ENCODE measurements at regions not wholly inside any gene's neighbourhood (a gene's known extent, or its start where the extent isn't known, plus 50 kb on each side); places are given as distances from the start of the nearest gene placed in this dataset.
"Not testable (repeated sequence)": the region's sequence is repeated elsewhere in the genome, so short reads cannot be mapped to it uniquely, and the experiment has no call there.

- no peak for DNase-seq (ENCODE audit: low spot score)
Observed at GRCh38 chr21:28066596-28067387, 925.9 kb downstream of the LTN1 start.

- DNase-seq (ENCODE audit: low spot score) = no peak
Observed at GRCh38 chr21:28066076-28066475, 926.6 kb downstream of the LTN1 start.

DNA sequence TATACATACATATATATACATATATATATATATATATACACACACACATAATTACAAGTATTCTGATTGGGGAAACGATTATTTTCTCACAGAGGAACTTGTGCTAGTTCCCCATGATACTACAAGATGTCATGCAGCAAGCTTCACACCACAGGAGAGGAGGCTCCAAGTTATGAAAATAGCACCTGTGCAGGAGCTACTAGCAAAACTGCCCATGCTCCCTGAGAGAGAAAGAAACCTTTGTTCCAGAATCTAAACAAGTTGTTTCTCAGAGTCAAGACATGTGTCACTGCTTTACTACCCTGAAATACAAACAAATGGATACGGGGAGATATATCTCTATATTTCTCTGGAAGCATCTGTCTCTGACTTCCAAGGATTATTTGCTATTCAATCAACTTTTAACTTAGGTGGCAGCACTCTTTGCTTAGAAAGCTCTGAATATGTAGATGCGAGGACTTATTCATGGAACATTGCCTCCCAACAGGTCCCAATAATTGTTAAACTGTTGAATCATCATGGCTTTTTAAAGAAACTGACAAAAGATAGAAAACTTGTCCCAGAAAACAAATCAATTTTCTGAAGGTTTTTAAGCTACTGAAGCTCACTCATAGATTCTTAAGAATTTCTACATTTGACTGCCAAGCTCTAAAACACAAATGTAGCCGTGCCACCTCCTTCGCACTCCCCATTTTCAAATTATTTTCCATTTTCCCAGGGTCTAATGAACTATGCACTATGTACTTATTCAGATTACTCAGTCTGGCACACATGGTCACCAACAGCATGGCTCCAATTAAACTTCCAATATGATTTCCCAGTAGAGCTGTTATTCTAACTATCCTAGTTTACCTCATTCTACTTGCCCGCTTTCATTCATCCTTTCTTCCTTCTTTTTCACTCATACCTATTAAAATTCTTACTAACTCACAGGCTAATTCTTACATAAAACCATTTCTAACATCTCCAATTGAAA is 929.1 kb downstream of the LTN1 start:
- no peak for DNase-seq (ENCODE audit: low spot score)

- not testable (repeated sequence) for DNase-seq (ENCODE audit: low spot score)
Observed at GRCh38 chr21:28052956-28053355, 939.7 kb downstream of the LTN1 start.

DNA sequence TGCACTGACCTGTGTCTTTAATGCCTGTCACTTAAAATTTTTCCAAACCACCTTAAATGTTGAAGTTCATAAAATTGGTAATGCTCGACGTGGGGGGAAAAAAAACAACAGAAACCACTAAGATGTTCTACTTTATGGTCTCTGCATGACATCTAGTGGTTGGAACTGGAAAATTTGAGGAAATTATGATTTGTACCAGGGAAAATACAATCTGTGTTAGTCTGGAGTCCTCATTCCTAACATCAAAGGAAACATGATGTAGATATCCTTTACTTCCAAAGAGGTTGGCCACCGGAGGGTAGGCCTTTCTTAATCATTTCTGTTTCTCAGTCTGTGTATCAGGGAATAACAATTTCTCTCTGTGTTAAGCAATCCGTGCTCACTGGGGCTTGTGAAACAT is 941.0 kb downstream of the LTN1 start:
- DNase-seq (ENCODE audit: low spot score) = not testable (repeated sequence)

DNA sequence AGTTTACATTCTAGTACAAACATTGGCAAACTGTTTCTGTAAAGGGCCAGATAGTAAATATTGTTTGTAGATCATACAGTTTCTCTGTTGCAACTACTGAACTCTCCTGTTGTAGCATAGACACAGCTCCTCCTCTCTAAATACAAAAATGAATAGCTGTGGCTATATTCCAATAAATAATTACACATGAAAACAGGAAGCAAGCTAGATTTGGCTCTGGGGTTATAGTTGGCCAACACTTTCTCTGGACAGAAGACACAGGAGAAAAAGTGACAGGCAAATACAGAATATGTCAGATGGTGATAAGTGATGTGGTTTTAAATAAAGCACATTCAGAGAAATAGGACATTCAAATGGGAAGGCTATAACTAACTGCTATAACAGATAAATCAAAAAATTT is 957.0 kb downstream of the LTN1 start:
- not testable (repeated sequence) for DNase-seq (ENCODE audit: low spot score)

DNA sequence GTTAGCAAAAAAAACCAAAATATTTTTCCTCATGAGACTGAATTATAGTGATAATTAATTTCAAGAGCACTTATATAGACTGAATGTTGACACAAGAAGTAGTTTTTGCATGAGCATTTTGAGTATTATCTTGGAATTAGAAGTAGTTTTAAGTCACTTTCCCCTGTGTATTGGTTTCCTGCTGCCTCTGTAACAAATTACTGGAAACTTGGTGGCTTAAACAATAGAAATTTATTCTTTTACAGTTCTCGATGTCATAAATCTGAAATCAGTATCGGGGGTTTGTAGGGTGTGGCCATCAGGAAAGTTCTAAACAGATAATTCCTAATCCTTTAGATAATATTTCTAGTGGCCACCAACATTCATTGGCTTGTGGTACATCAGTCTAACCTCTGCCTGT is 957.8 kb downstream of the LTN1 start:
- not testable (repeated sequence) for DNase-seq (ENCODE audit: low spot score)

- DNase-seq (ENCODE audit: low spot score) = not testable (repeated sequence)
Observed at GRCh38 chr21:28034334-28034733, 958.3 kb downstream of the LTN1 start.

- not testable (repeated sequence) for DNase-seq (ENCODE audit: low spot score)
Observed at GRCh38 chr21:28032652-28033051, 960.0 kb downstream of the LTN1 start.

- not testable (repeated sequence) for DNase-seq (ENCODE audit: low spot score)
Observed at GRCh38 chr21:28031066-28031465, 961.6 kb downstream of the LTN1 start.

DNA sequence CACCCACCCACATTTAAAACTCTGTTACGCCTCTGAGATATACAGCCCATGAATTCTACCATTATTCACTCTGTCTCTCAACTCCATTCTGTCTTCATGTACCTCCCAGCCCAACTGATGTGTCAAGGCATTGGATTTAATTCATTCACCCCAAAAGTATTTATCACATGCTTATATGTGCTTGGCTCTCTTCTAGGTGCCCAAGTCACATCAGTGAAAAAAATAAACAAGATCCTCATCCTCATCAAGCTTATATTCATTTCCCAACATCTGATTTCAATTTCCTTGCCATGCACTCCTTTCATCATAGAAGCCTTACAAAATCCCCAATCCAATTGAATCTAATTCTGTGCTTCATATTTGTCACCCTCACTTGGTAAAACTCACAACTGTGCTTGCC is 967.6 kb downstream of the LTN1 start:
- no peak for DNase-seq (ENCODE audit: low spot score)

GRCh38 chr21:28018741-28019669 is 973.7 kb downstream of the LTN1 start:
- DNase-seq (ENCODE audit: low spot score) = no peak

- no peak for DNase-seq (ENCODE audit: low spot score)
Observed at GRCh38 chr21:28018213-28018612, 974.5 kb downstream of the LTN1 start.

DNA sequence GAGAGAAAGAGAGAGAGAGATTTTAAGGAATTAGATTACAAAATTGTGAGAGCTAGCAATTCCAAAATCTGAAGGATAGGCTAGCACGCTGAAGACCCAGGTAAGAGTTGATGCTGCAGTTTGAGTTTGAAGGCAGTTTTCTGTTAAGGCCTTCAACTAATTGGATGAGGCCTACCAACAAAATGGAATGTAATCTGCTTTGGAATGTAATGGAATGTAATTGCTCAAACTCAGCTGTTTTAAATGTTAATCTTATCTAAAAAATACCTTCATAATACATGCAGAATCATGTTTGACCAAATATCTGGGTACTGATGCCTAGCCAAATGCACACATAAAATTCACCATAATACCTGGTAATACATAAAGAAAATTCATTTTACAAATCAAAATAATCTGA is 976.1 kb downstream of the LTN1 start:
- DNase-seq (ENCODE audit: low spot score) = no peak

DNA sequence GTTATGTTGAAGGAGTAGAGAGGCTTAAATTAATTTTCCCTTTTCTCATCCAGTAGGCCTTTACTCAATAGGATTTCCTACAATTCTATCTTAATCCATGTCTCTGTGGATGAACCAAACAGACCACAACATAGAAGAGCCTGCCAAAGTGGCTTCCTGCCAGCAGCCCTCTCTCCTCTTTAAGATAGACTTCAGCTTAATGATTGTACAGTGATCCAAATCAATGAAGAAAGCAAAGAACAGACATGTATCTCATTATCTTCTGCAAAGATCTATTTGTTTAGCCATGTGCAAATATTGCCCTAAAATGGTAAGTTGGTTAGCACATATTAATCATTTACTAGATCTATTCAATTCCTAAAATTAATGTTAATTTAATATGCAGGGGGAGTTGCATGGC is 979.6 kb downstream of the LTN1 start:
- DNase-seq (ENCODE audit: low spot score) = not testable (repeated sequence)

GRCh38 chr21:28011970-28012369 is 980.7 kb downstream of the LTN1 start:
- not testable (repeated sequence) for DNase-seq (ENCODE audit: low spot score)

DNA sequence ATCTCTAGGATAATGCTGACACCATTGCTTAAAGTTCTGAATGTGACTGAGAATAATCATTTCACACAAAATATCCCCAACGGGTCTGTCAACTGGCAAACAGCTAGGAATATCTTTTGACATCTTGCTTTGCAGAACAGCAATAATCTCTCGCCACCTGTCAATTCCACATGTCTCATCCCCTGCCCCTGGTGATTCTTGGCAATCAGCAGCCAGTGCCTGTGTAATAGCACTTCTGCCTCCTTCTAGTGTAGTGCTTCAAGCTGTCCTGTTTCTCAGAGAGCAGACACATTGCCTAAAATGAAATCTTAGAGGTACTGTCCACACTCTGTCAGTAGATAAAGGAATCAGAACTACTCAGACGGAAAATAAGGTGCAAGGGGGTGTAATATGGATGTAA is 984.4 kb downstream of the LTN1 start:
- not testable (repeated sequence) for DNase-seq (ENCODE audit: low spot score)

DNA sequence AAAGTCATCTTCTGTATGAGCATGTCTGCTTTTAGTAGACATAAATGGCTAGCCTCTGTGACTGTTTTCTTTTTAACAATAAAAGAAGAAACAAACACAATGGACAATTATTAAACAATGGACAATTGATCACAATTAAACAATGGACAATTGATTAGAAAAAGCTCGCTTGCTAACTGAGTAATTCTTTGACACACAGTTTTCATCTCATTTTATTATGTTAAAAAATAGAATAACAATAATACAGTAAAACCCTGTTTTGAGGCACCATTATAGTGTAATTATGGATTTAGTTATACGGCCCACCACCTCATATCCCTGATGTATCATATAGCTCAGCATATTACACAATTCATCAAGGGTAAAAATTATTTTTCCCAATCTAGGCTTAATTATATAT is 989.0 kb downstream of the LTN1 start:
- DNase-seq (ENCODE audit: low spot score) = not testable (repeated sequence)

GRCh38 chr21:27996906-27997305 is 995.8 kb downstream of the LTN1 start:
- not testable (repeated sequence) for DNase-seq (ENCODE audit: low spot score)

- DNase-seq (ENCODE audit: low spot score) = not testable (repeated sequence)
Observed at GRCh38 chr21:27984663-27985325, 1007.9 kb downstream of the LTN1 start.

- DNase-seq (ENCODE audit: low spot score) = not testable (repeated sequence)
Observed at GRCh38 chr21:27979446-27979845, 1012.6 kb upstream of the ADAMTS5 start.
